A172 (cell line): ENCODE measurements at regions not wholly inside any gene's neighbourhood (a gene's known extent, or its start where the extent isn't known, plus 50 kb on each side); places are given as distances from the start of the nearest gene placed in this dataset.

Experiments used
- DNase-seq: peaks from one replicate; pipeline ENCODE4 v3.0.0-alpha.2; 2015; ENCODE audit warnings: low spot score

- DNase-seq: no peak
Observed at GRCh38 chr3:117887031-117887430, 1147.6 kb downstream of the IGSF11 start.

- no peak for DNase-seq
Observed at GRCh38 chr3:117887901-117888300, 1146.7 kb downstream of the IGSF11 start.

GRCh38 chr3:117892431-117892841, 1142.2 kb downstream of the IGSF11 start:
- no peak for DNase-seq

GRCh38 chr3:117893001-117893400, 1141.6 kb downstream of the IGSF11 start:
- DNase-seq: no peak

GRCh38 chr3:117893638-117894037, 1141.0 kb downstream of the IGSF11 start:
- DNase-seq: no peak

- DNase-seq: no peak
Observed at GRCh38 chr3:117898722-117899522, 1135.7 kb downstream of the IGSF11 start.

- no peak for DNase-seq
Observed at GRCh38 chr3:117903226-117903625, 1131.4 kb downstream of the IGSF11 start.

GRCh38 chr3:117910820-117911521, 1123.7 kb downstream of the IGSF11 start:
- DNase-seq: no peak

GRCh38 chr3:117912352-117912751, 1122.3 kb downstream of the IGSF11 start:
- DNase-seq: no peak

- no peak for DNase-seq
Observed at GRCh38 chr3:117914540-117915100, 1120.0 kb downstream of the IGSF11 start.

- no peak for DNase-seq
Observed at GRCh38 chr3:117916839-117917238, 1117.8 kb downstream of the IGSF11 start.

- no peak for DNase-seq
Observed at GRCh38 chr3:117919621-117920020, 1115.0 kb downstream of the IGSF11 start.

GRCh38 chr3:117920253-117920898, 1114.3 kb downstream of the IGSF11 start:
- DNase-seq: no peak

- no peak for DNase-seq
Observed at GRCh38 chr3:117921411-117921810, 1113.2 kb downstream of the IGSF11 start.

- no peak for DNase-seq
Observed at GRCh38 chr3:117922039-117922438, 1112.6 kb downstream of the IGSF11 start.

- DNase-seq: no peak
Observed at GRCh38 chr3:117926819-117927218, 1107.8 kb downstream of the IGSF11 start.

- DNase-seq: no peak
Observed at GRCh38 chr3:117927825-117928224, 1106.8 kb downstream of the IGSF11 start.

- no peak for DNase-seq
Observed at GRCh38 chr3:117928836-117929235, 1105.8 kb downstream of the IGSF11 start.

GRCh38 chr3:117932441-117932840, 1102.2 kb downstream of the IGSF11 start:
- no peak for DNase-seq

- DNase-seq: no peak
Observed at GRCh38 chr3:117936159-117936558, 1098.5 kb downstream of the IGSF11 start.

- no peak for DNase-seq
Observed at GRCh38 chr3:117938974-117939373, 1095.7 kb downstream of the IGSF11 start.

GRCh38 chr3:117939425-117940027, 1095.1 kb downstream of the IGSF11 start:
- DNase-seq: no peak
